ENCODE measurements at regions not wholly inside any gene's neighbourhood (a gene's known extent, or its start where the extent isn't known, plus 50 kb on each side); places are given as distances from the start of the nearest gene placed in this dataset.

DNA sequence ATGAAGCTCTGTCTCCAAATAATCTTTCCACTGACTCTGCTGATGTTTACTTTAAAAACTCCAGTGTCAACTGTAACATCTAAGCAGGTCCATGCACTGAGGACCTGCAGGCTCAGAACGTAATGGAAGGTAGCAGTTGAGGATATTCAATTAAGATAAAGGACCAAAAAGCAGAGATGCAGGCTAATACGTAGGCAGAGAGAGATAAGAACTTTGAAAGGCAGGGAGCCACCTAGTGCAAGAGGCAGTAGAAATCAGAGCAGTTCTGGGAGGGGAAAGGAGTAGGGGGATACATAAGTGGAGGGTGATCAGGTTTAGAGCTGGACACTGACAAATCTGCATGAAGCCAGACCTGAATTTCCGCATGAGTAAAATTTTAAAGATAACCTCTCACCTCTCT lies 114.5 kb upstream of the POM121L12 start:
- DNase-seq (ENCODE audit: low spot score, unreplicated experiment): no peak
- H3K4me1 Mint-ChIP-seq (ENCODE audit: low read depth): peaks cover 8% of the 10 kb centered on the region

DNA sequence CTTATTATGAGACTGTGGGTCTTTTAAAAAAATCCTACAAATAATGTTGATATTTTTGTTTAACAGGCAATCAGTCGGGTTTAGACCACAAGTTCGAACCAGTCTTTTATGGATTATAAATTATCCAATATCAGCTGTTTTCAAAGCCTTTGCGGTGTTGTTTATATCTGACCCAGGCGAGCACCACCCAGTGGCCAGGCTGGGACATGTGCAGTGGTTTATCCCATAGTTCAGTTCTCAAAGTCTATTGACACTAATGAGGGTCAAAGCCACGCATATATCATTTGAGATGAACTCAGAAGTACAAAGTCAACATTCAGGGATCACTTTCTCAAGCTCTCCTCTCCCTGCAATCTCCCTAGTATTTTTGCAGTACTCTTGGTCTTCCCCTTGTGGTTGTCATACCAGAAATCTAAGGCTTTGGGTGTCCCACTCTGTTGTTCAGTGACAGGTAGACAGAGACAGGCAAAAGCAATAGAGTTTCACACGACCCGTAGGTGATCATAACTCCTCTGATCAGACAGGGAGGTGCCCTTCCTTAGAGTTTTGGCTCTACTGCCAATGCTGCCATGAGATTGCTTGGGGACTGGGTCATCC lies 117.4 kb upstream of the POM121L12 start:
- Mint-ChIP-seq H3K27ac (no peak overlapping the region), H3K4me3 (ENCODE audit: low read depth) (no peak overlapping the region), H3K4me1 (ENCODE audit: low read depth) (peaks cover 8% of the 10 kb centered on the region), H3K9me3 (ENCODE audit: low read depth) (no peaks in the 10 kb centered on the region), H3K27me3 (no peaks in the 10 kb centered on the region), H3K36me3 (ENCODE audit: insufficient read depth) (no peaks in the 10 kb centered on the region)
- TF ChIP-seq, protein P1, sequence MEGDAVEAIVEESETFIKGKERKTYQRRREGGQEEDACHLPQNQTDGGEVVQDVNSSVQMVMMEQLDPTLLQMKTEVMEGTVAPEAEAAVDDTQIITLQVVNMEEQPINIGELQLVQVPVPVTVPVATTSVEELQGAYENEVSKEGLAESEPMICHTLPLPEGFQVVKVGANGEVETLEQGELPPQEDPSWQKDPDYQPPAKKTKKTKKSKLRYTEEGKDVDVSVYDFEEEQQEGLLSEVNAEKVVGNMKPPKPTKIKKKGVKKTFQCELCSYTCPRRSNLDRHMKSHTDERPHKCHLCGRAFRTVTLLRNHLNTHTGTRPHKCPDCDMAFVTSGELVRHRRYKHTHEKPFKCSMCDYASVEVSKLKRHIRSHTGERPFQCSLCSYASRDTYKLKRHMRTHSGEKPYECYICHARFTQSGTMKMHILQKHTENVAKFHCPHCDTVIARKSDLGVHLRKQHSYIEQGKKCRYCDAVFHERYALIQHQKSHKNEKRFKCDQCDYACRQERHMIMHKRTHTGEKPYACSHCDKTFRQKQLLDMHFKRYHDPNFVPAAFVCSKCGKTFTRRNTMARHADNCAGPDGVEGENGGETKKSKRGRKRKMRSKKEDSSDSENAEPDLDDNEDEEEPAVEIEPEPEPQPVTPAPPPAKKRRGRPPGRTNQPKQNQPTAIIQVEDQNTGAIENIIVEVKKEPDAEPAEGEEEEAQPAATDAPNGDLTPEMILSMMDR (IDR thresholded peaks at IDR 0.05; ENCODE audit: unreplicated experiment): peak; percentile 72
- no peak for DNase-seq (ENCODE audit: low spot score, unreplicated experiment)

More for the DNA sequence above, 114.5 kb upstream of the POM121L12 start:
- no peaks in the 10 kb centered on the region for H3K36me3 Mint-ChIP-seq (ENCODE audit: insufficient read depth)
- no peak overlapping the region for H3K4me3 Mint-ChIP-seq (ENCODE audit: low read depth)
- H3K9me3 Mint-ChIP-seq (ENCODE audit: low read depth): no peaks in the 10 kb centered on the region
- H3K27ac Mint-ChIP-seq: no peak overlapping the region
- TF ChIP-seq, protein P1 (IDR thresholded peaks at IDR 0.05; ENCODE audit: unreplicated experiment): no peak
- no peaks in the 10 kb centered on the region for H3K27me3 Mint-ChIP-seq

DNA sequence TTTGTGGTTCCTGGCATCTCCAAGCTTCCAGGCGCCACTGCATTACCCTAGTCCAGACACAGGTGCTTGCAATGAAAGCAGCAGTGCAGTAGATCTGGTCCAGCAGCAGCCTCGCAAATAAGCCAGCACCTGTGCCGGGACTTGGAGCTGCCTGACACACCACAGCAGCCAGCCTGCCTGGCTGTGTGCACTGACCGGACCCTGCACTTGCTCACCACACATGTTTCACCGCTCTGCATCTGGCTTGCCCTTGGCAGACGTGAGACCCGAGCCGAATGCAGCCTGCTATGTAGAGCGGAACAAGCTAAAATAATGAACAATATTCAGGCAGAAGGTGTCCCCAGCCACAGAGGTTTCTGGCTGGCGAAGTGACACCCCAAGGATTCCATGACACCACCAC lies 123.6 kb upstream of the POM121L12 start:
- no peaks in the 10 kb centered on the region for H3K36me3 Mint-ChIP-seq (ENCODE audit: insufficient read depth)
- H3K4me1 Mint-ChIP-seq (ENCODE audit: low read depth): peaks cover 10% of the 10 kb centered on the region
- DNase-seq (ENCODE audit: low spot score, unreplicated experiment): no peak
- TF ChIP-seq, protein P1 (IDR thresholded peaks at IDR 0.05; ENCODE audit: unreplicated experiment): no peak
- no peak overlapping the region for H3K4me3 Mint-ChIP-seq (ENCODE audit: low read depth)
- H3K27me3 Mint-ChIP-seq: no peaks in the 10 kb centered on the region
- no peaks in the 10 kb centered on the region for H3K9me3 Mint-ChIP-seq (ENCODE audit: low read depth)
- H3K27ac Mint-ChIP-seq: no peak overlapping the region

DNA sequence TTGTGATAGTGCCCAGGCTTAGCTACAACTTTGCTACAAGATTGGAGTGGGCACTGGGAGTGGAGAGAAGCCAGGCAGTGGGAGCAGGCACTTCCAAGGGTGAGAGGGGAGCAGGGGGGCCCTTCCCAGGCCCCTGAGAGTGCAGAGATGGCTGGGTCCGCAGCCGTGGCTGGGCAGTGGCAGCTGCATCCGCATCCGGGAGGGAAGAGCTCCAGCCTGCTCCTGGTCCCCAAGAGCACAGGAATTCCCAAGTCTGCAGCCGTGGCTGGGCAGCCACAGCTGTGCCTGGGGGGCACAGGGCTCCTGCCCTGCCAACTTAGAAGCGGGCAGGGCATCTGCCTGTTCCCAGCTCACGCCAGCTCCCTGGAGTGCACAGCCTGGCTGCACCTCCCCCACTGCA lies 124.1 kb upstream of the POM121L12 start:
- Mint-ChIP-seq H3K27me3 (no peaks in the 10 kb centered on the region), H3K36me3 (ENCODE audit: insufficient read depth) (no peaks in the 10 kb centered on the region), H3K9me3 (ENCODE audit: low read depth) (no peaks in the 10 kb centered on the region), H3K27ac (no peak overlapping the region), H3K4me3 (ENCODE audit: low read depth) (no peak overlapping the region), H3K4me1 (ENCODE audit: low read depth) (peaks cover 10% of the 10 kb centered on the region)
- no peak for DNase-seq (ENCODE audit: low spot score, unreplicated experiment)
- TF ChIP-seq, protein P1 (IDR thresholded peaks at IDR 0.05; ENCODE audit: unreplicated experiment): no peak

DNA sequence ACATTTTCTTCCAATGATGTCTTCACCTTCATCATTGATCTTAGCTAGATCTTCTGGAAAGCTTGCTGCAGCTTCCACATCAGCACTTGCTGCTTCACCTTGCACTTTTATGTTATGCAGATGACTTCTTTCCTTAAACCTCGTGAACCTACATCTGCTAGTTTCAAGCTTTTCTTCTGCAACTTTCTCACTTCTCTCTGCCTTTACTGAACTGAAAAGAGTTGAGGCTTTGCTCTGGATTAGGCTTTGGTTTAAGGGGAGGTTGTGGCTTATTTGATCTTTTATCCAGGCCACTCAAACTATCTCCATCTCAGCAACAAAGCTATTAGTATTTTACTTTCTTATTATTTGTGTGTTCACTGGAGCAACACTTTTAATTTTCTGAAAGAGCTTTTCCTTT lies 125.5 kb upstream of the POM121L12 start:
- DNase-seq (ENCODE audit: low spot score, unreplicated experiment): no peak
- Mint-ChIP-seq H3K4me1 (ENCODE audit: low read depth) (peaks cover 10% of the 10 kb centered on the region), H3K27me3 (no peaks in the 10 kb centered on the region), H3K27ac (no peak overlapping the region), H3K4me3 (ENCODE audit: low read depth) (no peak overlapping the region), H3K36me3 (ENCODE audit: insufficient read depth) (no peaks in the 10 kb centered on the region), H3K9me3 (ENCODE audit: low read depth) (no peaks in the 10 kb centered on the region)
- TF ChIP-seq, protein P1 (IDR thresholded peaks at IDR 0.05; ENCODE audit: unreplicated experiment): no peak

Data from progenitor cell of endocrine pancreas (in vitro differentiated cells).